ENCODE measurements at regions not wholly inside any gene's neighbourhood (a gene's known extent, or its start where the extent isn't known, plus 50 kb on each side); places are given as distances from the start of the nearest gene placed in this dataset.

GRCh38 chr15:94858920-94859319 lies 627.6 kb downstream of the MCTP2 start:
- TF ChIP-seq CTCF (conservative IDR thresholded peaks at IDR 0.05; ENCODE audit: low read depth in 2 of 2) (no peak), EZH2phosphoT487 (IDR thresholded peaks at IDR 0.05; ENCODE audit: unreplicated experiment) (no peak), ZNF114 (CRISPR knock-in tag; IDR thresholded peaks at IDR 0.05) (no peak), EZH2 (IDR thresholded peaks at IDR 0.05; ENCODE audit: low read depth, unreplicated experiment) (no peak), POLR2AphosphoS5 (IDR thresholded peaks at IDR 0.05; ENCODE audit: low read depth) (no peak), REST (IDR thresholded peaks at IDR 0.05; ENCODE audit: unreplicated experiment) (no peak), ZNF331 (CRISPR knock-in tag; IDR thresholded peaks at IDR 0.05; ENCODE audit: low read depth) (no peak), NANOG (IDR thresholded peaks at IDR 0.05; ENCODE audit: borderline replicate concordance) (no peak), JUNB (IDR thresholded peaks at IDR 0.05; ENCODE audit: unreplicated experiment) (no peak), ETS1 (IDR thresholded peaks at IDR 0.05) (no peak), STAT1 (IDR thresholded peaks at IDR 0.05; ENCODE audit: unreplicated experiment) (no peak), CREB1 (CRISPR knock-in tag; IDR thresholded peaks at IDR 0.05; ENCODE audit: low read depth) (no peak)
